ENCODE measurements at regions not wholly inside any gene's neighbourhood (a gene's known extent, or its start where the extent isn't known, plus 50 kb on each side); places are given as distances from the start of the nearest gene placed in this dataset.

DNA sequence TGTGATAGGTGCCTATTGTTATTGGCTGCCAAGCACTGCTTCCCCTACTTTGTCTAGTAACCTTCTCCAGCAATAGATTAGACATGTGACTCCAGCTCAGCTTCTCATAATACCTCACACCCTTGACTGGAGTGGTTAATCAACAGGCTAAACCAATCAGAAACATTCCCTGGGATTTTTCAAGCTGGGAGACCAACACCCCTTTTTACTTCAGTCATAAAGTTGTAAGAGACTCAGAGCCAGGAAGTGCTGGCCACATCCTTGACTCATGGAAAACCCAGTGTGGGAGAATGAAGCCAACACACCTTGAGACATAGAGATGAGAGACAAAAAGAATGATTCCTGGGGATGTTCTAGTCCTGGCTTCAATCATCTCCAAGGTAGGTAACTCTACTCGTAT is 62.6 kb upstream of the HECTD2 start (continued):
- TF ChIP-seq, protein P1, sequence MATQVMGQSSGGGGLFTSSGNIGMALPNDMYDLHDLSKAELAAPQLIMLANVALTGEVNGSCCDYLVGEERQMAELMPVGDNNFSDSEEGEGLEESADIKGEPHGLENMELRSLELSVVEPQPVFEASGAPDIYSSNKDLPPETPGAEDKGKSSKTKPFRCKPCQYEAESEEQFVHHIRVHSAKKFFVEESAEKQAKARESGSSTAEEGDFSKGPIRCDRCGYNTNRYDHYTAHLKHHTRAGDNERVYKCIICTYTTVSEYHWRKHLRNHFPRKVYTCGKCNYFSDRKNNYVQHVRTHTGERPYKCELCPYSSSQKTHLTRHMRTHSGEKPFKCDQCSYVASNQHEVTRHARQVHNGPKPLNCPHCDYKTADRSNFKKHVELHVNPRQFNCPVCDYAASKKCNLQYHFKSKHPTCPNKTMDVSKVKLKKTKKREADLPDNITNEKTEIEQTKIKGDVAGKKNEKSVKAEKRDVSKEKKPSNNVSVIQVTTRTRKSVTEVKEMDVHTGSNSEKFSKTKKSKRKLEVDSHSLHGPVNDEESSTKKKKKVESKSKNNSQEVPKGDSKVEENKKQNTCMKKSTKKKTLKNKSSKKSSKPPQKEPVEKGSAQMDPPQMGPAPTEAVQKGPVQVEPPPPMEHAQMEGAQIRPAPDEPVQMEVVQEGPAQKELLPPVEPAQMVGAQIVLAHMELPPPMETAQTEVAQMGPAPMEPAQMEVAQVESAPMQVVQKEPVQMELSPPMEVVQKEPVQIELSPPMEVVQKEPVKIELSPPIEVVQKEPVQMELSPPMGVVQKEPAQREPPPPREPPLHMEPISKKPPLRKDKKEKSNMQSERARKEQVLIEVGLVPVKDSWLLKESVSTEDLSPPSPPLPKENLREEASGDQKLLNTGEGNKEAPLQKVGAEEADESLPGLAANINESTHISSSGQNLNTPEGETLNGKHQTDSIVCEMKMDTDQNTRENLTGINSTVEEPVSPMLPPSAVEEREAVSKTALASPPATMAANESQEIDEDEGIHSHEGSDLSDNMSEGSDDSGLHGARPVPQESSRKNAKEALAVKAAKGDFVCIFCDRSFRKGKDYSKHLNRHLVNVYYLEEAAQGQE (IDR thresholded peaks at IDR 0.05; ENCODE audit: unreplicated experiment) = no peak

DNA sequence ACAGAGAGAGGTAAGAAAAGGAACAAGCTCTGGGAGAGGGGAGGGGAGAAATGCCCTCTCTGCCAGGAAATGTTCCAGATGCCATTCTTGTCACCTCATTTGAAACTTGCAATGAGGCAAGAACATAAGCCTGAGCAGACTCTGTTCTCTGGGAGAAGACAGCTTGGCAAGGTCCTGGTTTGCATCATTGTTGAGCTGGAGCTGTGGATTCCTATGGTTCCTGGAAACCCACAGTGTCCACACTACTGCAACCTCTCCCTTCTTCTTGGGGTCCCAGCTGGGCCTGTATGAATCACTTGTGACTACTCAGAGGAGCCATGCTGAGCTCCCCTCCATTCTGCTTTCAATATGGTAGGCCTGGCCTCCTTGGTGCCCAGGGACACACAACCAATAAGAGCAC is 60.8 kb upstream of the HECTD2 start:
- Histone ChIP-seq H2AFZ (no peak overlapping the region), H3K27ac (ENCODE audit: low read depth) (no peak overlapping the region), H4K20me1 (replicated peaks; ENCODE audit: insufficient read depth) (no peaks in the 10 kb centered on the region), H3K36me3 (ENCODE audit: insufficient read depth) (no peaks in the 10 kb centered on the region), H3K4me3 (no peak overlapping the region), H3K4me2 (no peak overlapping the region), H3K9me2 (ENCODE audit: insufficient read depth) (0 out of 2 replicates have a peak, but pooled peaks cover 3% of the 10 kb centered on the region), H3K4me1 (ENCODE audit: insufficient read depth) (no peaks in the 10 kb centered on the region), H3K79me2 (replicated peaks; ENCODE audit: insufficient read depth) (no peaks in the 10 kb centered on the region), H3F3A (replicated peaks; ENCODE audit: low read depth) (no peaks in the 10 kb centered on the region), H3K27me3 (ENCODE audit: insufficient read depth) (no peaks in the 10 kb centered on the region)
- Mint-ChIP-seq H3K36me3 (ENCODE audit: low read depth) (no peaks in the 10 kb centered on the region), H3K4me3 (no peak overlapping the region), H3K27ac (no peak overlapping the region), H3K4me1 (no peaks in the 10 kb centered on the region), H3K27me3 (ENCODE audit: insufficient read depth, low read depth, poor library complexity) (peaks cover 1% of the 10 kb centered on the region), H3K9me3 (no peaks in the 10 kb centered on the region)
- DNase-seq (ENCODE audit: low spot score) (no peak), ATAC-seq (no peak)
- no peak for TF ChIP-seq ZNF331 (CRISPR knock-in tag; IDR thresholded peaks at IDR 0.05; ENCODE audit: low read depth)
- TF ChIP-seq STAT1 (IDR thresholded peaks at IDR 0.05; ENCODE audit: unreplicated experiment) = no peak
- TF ChIP-seq ZNF114 (CRISPR knock-in tag; IDR thresholded peaks at IDR 0.05) = no peak
- TF ChIP-seq NANOG (IDR thresholded peaks at IDR 0.05; ENCODE audit: borderline replicate concordance) = no peak
- TF ChIP-seq EZH2 (IDR thresholded peaks at IDR 0.05; ENCODE audit: low read depth, unreplicated experiment) = no peak
- TF ChIP-seq, protein P1 (IDR thresholded peaks at IDR 0.05; ENCODE audit: unreplicated experiment) = no peak
- TF ChIP-seq, protein P2, sequence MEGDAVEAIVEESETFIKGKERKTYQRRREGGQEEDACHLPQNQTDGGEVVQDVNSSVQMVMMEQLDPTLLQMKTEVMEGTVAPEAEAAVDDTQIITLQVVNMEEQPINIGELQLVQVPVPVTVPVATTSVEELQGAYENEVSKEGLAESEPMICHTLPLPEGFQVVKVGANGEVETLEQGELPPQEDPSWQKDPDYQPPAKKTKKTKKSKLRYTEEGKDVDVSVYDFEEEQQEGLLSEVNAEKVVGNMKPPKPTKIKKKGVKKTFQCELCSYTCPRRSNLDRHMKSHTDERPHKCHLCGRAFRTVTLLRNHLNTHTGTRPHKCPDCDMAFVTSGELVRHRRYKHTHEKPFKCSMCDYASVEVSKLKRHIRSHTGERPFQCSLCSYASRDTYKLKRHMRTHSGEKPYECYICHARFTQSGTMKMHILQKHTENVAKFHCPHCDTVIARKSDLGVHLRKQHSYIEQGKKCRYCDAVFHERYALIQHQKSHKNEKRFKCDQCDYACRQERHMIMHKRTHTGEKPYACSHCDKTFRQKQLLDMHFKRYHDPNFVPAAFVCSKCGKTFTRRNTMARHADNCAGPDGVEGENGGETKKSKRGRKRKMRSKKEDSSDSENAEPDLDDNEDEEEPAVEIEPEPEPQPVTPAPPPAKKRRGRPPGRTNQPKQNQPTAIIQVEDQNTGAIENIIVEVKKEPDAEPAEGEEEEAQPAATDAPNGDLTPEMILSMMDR (conservative IDR thresholded peaks at IDR 0.05; ENCODE audit: low read depth in 2 of 2) = no peak
- TF ChIP-seq, protein P3, sequence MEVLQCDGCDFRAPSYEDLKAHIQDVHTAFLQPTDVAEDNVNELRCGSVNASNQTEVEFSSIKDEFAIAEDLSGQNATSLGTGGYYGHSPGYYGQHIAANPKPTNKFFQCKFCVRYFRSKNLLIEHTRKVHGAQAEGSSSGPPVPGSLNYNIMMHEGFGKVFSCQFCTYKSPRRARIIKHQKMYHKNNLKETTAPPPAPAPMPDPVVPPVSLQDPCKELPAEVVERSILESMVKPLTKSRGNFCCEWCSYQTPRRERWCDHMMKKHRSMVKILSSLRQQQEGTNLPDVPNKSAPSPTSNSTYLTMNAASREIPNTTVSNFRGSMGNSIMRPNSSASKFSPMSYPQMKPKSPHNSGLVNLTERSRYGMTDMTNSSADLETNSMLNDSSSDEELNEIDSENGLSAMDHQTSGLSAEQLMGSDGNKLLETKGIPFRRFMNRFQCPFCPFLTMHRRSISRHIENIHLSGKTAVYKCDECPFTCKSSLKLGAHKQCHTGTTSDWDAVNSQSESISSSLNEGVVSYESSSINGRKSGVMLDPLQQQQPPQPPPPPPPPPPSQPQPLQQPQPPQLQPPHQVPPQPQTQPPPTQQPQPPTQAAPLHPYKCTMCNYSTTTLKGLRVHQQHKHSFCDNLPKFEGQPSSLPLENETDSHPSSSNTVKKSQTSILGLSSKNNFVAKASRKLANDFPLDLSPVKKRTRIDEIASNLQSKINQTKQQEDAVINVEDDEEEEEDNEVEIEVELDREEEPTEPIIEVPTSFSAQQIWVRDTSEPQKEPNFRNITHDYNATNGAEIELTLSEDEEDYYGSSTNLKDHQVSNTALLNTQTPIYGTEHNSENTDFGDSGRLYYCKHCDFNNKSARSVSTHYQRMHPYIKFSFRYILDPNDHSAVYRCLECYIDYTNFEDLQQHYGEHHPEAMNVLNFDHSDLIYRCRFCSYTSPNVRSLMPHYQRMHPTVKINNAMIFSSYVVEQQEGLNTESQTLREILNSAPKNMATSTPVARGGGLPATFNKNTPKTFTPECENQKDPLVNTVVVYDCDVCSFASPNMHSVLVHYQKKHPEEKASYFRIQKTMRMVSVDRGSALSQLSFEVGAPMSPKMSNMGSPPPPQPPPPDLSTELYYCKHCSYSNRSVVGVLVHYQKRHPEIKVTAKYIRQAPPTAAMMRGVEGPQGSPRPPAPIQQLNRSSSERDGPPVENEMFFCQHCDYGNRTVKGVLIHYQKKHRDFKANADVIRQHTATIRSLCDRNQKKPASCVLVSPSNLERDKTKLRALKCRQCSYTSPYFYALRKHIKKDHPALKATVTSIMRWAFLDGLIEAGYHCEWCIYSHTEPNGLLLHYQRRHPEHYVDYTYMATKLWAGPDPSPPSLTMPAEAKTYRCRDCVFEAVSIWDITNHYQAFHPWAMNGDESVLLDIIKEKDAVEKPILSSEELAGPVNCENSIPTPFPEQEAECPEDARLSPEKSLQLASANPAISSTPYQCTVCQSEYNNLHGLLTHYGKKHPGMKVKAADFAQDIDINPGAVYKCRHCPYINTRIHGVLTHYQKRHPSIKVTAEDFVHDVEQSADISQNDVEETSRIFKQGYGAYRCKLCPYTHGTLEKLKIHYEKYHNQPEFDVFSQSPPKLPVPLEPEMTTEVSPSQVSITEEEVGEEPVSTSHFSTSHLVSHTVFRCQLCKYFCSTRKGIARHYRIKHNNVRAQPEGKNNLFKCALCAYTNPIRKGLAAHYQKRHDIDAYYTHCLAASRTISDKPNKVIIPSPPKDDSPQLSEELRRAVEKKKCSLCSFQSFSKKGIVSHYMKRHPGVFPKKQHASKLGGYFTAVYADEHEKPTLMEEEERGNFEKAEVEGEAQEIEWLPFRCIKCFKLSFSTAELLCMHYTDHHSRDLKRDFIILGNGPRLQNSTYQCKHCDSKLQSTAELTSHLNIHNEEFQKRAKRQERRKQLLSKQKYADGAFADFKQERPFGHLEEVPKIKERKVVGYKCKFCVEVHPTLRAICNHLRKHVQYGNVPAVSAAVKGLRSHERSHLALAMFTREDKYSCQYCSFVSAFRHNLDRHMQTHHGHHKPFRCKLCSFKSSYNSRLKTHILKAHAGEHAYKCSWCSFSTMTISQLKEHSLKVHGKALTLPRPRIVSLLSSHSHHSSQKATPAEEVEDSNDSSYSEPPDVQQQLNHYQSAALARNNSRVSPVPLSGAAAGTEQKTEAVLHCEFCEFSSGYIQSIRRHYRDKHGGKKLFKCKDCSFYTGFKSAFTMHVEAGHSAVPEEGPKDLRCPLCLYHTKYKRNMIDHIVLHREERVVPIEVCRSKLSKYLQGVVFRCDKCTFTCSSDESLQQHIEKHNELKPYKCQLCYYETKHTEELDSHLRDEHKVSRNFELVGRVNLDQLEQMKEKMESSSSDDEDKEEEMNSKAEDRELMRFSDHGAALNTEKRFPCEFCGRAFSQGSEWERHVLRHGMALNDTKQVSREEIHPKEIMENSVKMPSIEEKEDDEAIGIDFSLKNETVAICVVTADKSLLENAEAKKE (CRISPR knock-in tag; IDR thresholded peaks at IDR 0.05) = no peak
- TF ChIP-seq EZH2phosphoT487 (IDR thresholded peaks at IDR 0.05; ENCODE audit: unreplicated experiment) = no peak
- TF ChIP-seq POLR2AphosphoS5 (IDR thresholded peaks at IDR 0.05; ENCODE audit: low read depth) = no peak
- TF ChIP-seq CREB1 (CRISPR knock-in tag; IDR thresholded peaks at IDR 0.05; ENCODE audit: low read depth) = no peak

Measured in GM23338 (cell line).